HepG2 (cell line): ENCODE measurements at regions not wholly inside any gene's neighbourhood (a gene's known extent, or its start where the extent isn't known, plus 50 kb on each side); places are given as distances from the start of the nearest gene placed in this dataset.

ENCODE experiments used
- ATAC-seq: fragments of 200-7000 bp; cut with Tn5 transposase; 3 replicates; pipeline ENCODE4 v1.9.1; 2020; ENCODE audit warnings: mild to moderate bottlenecking, moderate library complexity
- BruUV-seq: library from RNA; stranded (reverse); fragments of 400-500 nt; replicated peaks from 2 replicates; lab custom pipeline; 2021; lab: Mats Ljungman, UMichigan
- CTCF ChIA-PET: fragments of 300-600 bp; formaldehyde crosslinking; extraction: SDS; loops from one replicate; lab custom pipeline; 2021; ENCODE audit warnings: low total read pairs, inconsistent platforms, low intra/inter-chr PET ratio; lab: Yijun Ruan, JAX
- POLR2A ChIA-PET: fragments of 350-600 bp; sonication (Branson Sonifier 250); formaldehyde crosslinking; loops from one replicate; lab custom pipeline; 2020; ENCODE audit warnings: antibody characterized with exemption, inconsistent platforms; lab: Yijun Ruan, JAX
- DNase-seq: peaks from one replicate; pipeline ENCODE4 v3.0.0-alpha.2; 2015; ENCODE audit warnings: low spot score
- FAIRE-seq: peaks from 3 replicates; lab custom pipeline; 2011; peaks lifted over from hg19 to GRCh38; lab: Jason Lieb, UNC
- H2AFZ ChIP-seq: one replicate; pipeline ENCODE4 v1.6.1; 2011; ENCODE audit warnings: low read length, inconsistent platforms
- H3K27ac ChIP-seq: fragments of 300-600 bp; 3 replicates; pipeline ENCODE4 v1.8.0; 2011; ENCODE audit warnings: mixed run types, mild to moderate bottlenecking, mixed read lengths, low read length, inconsistent platforms; ENCODE audit not compliant: insufficient read depth; ENCODE audit errors: extremely low read length
- H3K27me3 ChIP-seq, 2 experiments: fragments of 200-600 bp in 1 of 2; 2 replicates in 1 of 2; 3 replicates in 1 of 2; pipeline versions ENCODE4 v1.6.0 to v1.8.0; 2011; ENCODE audit warnings: low read length in 2 of 2, mild to moderate bottlenecking in 2 of 2, moderate library complexity in 2 of 2, inconsistent platforms in 1 of 2; ENCODE audit not compliant: insufficient read depth in 2 of 2, control insufficient read depth in 1 of 2
- H3K36me3 ChIP-seq, 2 experiments: fragments of 200-600 bp in 1 of 2; replicated peaks in 1 of 2; 2 replicates in 1 of 2; 3 replicates in 1 of 2; pipeline versions ENCODE4 v1.5.1 to v1.8.0; 2011; ENCODE audit warnings: low read length in 2 of 2, inconsistent platforms in 1 of 2; ENCODE audit not compliant: insufficient read depth in 2 of 2, control insufficient read depth in 1 of 2
- H3K4me1 ChIP-seq: 2 replicates; pipeline ENCODE4 v1.5.1; 2012; ENCODE audit warnings: low read length, inconsistent platforms; ENCODE audit not compliant: insufficient read depth
- H3K4me2 ChIP-seq: 2 replicates; pipeline ENCODE4 v1.6.0; 2011; ENCODE audit warnings: low read depth, low read length, inconsistent platforms
- H3K4me3 ChIP-seq, 3 experiments: fragments of 200-600 bp in 1 of 3; sonication (generic), shearing (Covaris generic) in 1 of 3; replicated peaks in 1 of 3; 2 replicates each; pipeline ENCODE4 v1.5.1; 2011 to 2016; ENCODE audit warnings: low read length in 3 of 3, inconsistent platforms in 2 of 3, low read depth in 2 of 3, mild to moderate bottlenecking in 2 of 3, control low read depth in 1 of 3, mixed read lengths in 1 of 3; ENCODE audit not compliant: insufficient read depth in 1 of 3
- H3K79me2 ChIP-seq: one replicate; pipeline ENCODE4 v1.6.1; 2011; ENCODE audit warnings: low read length, inconsistent platforms; ENCODE audit not compliant: insufficient read depth
- H3K9ac ChIP-seq: 2 replicates; pipeline ENCODE4 v1.6.0; 2011; ENCODE audit warnings: mild to moderate bottlenecking, low read depth, low read length, inconsistent platforms; ENCODE audit not compliant: insufficient read depth
- H3K9me3 ChIP-seq: 2 replicates; pipeline ENCODE4 v1.5.1; 2012; ENCODE audit warnings: mild to moderate bottlenecking, low read length
- H4K20me1 ChIP-seq: 2 replicates; pipeline ENCODE4 v1.6.0; 2011; ENCODE audit warnings: inconsistent platforms, mild to moderate bottlenecking, low read length, moderate library complexity; ENCODE audit not compliant: insufficient read depth
- AHR ChIP-seq: IDR thresholded peaks from 2 replicates; pipeline ENCODE4 v1.6.1; 2018; ENCODE audit warnings: missing genetic modification reagents, missing compliant biosample characterization
- CBFB ChIP-seq: sonication (generic); formaldehyde crosslinking; IDR thresholded peaks from 2 replicates; pipeline ENCODE4 v1.4.0; 2020; ENCODE audit warnings: missing genetic modification reagents
- CEBPB ChIP-seq: IDR thresholded peaks from 2 replicates; pipeline ENCODE4 v1.6.1; 2011; ENCODE audit warnings: low read depth, low read length, improper control_type of control experiment, borderline replicate concordance
- GLI4 ChIP-seq: sonication (generic); formaldehyde crosslinking; IDR thresholded peaks from 2 replicates; pipeline ENCODE4 v1.5.1; 2020; ENCODE audit warnings: missing genetic modification reagents, mild to moderate bottlenecking, moderate library complexity, borderline replicate concordance
- HMG20A ChIP-seq: IDR thresholded peaks from 2 replicates; pipeline ENCODE4 v1.6.1; 2016; ENCODE audit warnings: borderline replicate concordance
- HMG20B ChIP-seq: conservative IDR thresholded peaks from 2 replicates; pipeline ENCODE4 v1.6.1; 2016; ENCODE audit warnings: missing genetic modification reagents, missing compliant biosample characterization
- RAD51 ChIP-seq: fragments of 450-650 bp; IDR thresholded peaks from 2 replicates; pipeline ENCODE4 v1.6.1; 2016; ENCODE audit warnings: borderline replicate concordance
- RARA ChIP-seq: IDR thresholded peaks from 2 replicates; pipeline ENCODE4 v1.6.1; 2016; ENCODE audit warnings: missing genetic modification reagents, missing compliant biosample characterization
- RBFOX2 ChIP-seq: fragments of 200-400 bp; formaldehyde crosslinking; IDR thresholded peaks from 2 replicates; pipeline ENCODE4 v1.6.1; 2017; ENCODE audit warnings: low read depth, mild to moderate bottlenecking, low read length
- REPIN1 ChIP-seq: sonication (generic); formaldehyde crosslinking; IDR thresholded peaks from 2 replicates; pipeline ENCODE4 v1.8.0; 2022; ENCODE audit warnings: missing genetic modification reagents, low read depth, mild to moderate bottlenecking, borderline replicate concordance
- RFX3 ChIP-seq: IDR thresholded peaks from 2 replicates; pipeline ENCODE4 v1.6.1; 2016; ENCODE audit warnings: missing biosample characterization, missing genetic modification reagents
- SIX4 ChIP-seq: sonication (generic); formaldehyde crosslinking; IDR thresholded peaks from 2 replicates; pipeline ENCODE4 v1.4.0; 2020; ENCODE audit warnings: missing genetic modification reagents
- WIZ ChIP-seq: sonication (generic); formaldehyde crosslinking; IDR thresholded peaks from 2 replicates; pipeline ENCODE4 v1.5.1; 2020; ENCODE audit warnings: mild to moderate bottlenecking, missing genetic modification reagents
- ZBTB3 ChIP-seq: sonication (generic); formaldehyde crosslinking; IDR thresholded peaks from 2 replicates; pipeline ENCODE4 v1.4.0; 2020; ENCODE audit warnings: low read depth, mild to moderate bottlenecking, moderate library complexity, missing genetic modification reagents, borderline replicate concordance
- ZNF143 ChIP-seq: sonication (generic); formaldehyde crosslinking; IDR thresholded peaks from 2 replicates; pipeline ENCODE4 v1.4.0; 2020; ENCODE audit warnings: missing genetic modification reagents
- ZNF335 ChIP-seq: sonication (generic); formaldehyde crosslinking; IDR thresholded peaks from 2 replicates; pipeline ENCODE4 v1.4.0; 2020; ENCODE audit warnings: missing genetic modification reagents
- ZNF75D ChIP-seq: sonication (generic); formaldehyde crosslinking; IDR thresholded peaks from 2 replicates; pipeline ENCODE4 v1.8.1; 2023; ENCODE audit warnings: missing genetic modification reagents, mild to moderate bottlenecking, borderline replicate concordance
- WGBS: methylation state at CpG from one replicate; pipeline ENCODE4 v1.1.6; 2017; ENCODE audit warnings: low lambda C conversion rate; 5-methylcytosine and 5-hydroxymethylcytosine counted together
- in situ Hi-C: cut with HindIII; loops from 2 replicates; pipeline ENCODE4 v1.10.0; 2017; ENCODE audit warnings: low pct_unique_long_range_greater_than_20kb; ENCODE audit not compliant: extremely low pct_ligation_motif_present
- intact Hi-C: fragments of 100-400 bp; cut with micrococcal nuclease; formaldehyde crosslinking; loops from one replicate; pipeline ENCODE4 v1.10.0; 2022; ENCODE audit not compliant: unreplicated experiment
- TF ChIP-seq, protein P1 (sequence below): sonication (generic); formaldehyde crosslinking; IDR thresholded peaks from 2 replicates; pipeline ENCODE4 v1.9.0; 2022; ENCODE audit warnings: low read depth, missing genetic modification reagents
- TF ChIP-seq, protein P2 (sequence below): IDR thresholded peaks from 2 replicates; pipeline ENCODE4 v1.6.1; 2016; ENCODE audit warnings: low read depth
- TF ChIP-seq, protein P3 (sequence below): fragments of 450-650 bp; IDR thresholded peaks from 2 replicates; pipeline ENCODE4 v1.6.1; 2017
- TF ChIP-seq, protein P4 (sequence below): sonication (generic); formaldehyde crosslinking; IDR thresholded peaks from 2 replicates; pipeline ENCODE4 v1.5.0; 2020; ENCODE audit warnings: missing genetic modification reagents

DNA sequence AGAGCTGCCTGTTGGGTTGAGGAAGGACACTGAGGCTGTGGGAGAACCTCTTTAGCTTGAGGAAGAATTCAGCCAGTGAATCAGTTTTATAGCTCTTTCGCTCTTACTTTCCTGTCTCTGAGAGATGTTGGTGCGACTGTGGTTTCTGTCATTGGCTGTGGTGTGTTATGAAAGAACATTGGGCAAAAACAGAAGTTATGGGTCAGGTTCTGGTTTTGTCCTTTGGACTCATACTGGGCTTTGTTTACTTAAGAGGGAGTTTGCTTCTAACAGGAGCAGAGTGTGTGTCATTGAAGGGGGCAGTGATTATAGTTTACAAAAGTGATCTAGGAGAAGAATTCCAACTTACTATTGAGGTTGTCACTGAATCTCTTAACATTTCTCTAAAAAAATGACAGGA lies 97.0 kb downstream of the TLR5 start:
- ATAC-seq = peak; percentile 93
- ChIA-PET CTCF (no interaction called here), POLR2A (interaction anchor here (0.7 to 1.1 kb wide), 2 partner anchors 14 to 35 kb away, joined by 3 read pairs; no protein-coding TSS in a partner anchor)
- H2AFZ ChIP-seq = no peak overlapping the region
- peak; percentile 82 for DNase-seq
- WGBS = 38% methylated on average over 2 of the region's 2 CpGs
- H3K36me3 ChIP-seq = no peaks in the 10 kb centered on the region
- in situ Hi-C loops (no loop called here), intact Hi-C loops (no loop called here)
- H3K27me3 ChIP-seq = no peaks in the 10 kb centered on the region
- FAIRE-seq = peak; percentile 68
- peak overlapping the region; percentile 72 for H3K4me2 ChIP-seq
- H4K20me1 ChIP-seq = no peaks in the 10 kb centered on the region
- peak overlapping the region in 2 of 3 experiments; percentile 20 to 25; a peak in 2 of 6 replicates for H3K4me3 ChIP-seq
- BruUV-seq = no TSS peak
- peaks cover 21% of the 10 kb centered on the region for H3K9me3 ChIP-seq
- peaks cover 28% of the 10 kb centered on the region for H3K4me1 ChIP-seq
- H3K9ac ChIP-seq = peak overlapping the region; percentile 32; the same call in 1 of the 2 replicates
- H3K27ac ChIP-seq = peak overlapping the region; percentile 74
- H3K79me2 ChIP-seq = no peaks in the 10 kb centered on the region
- TF ChIP-seq ZBTB3 (CRISPR knock-in tag) = no peak
- no peak for TF ChIP-seq AHR
- TF ChIP-seq RFX3 (CRISPR knock-in tag) = no peak
- TF ChIP-seq HMG20B (CRISPR knock-in tag) = 0 out of 2 replicates have a peak, but pooled peaks have one; percentile 7
- TF ChIP-seq WIZ (CRISPR knock-in tag) = no peak
- TF ChIP-seq, protein P1, sequence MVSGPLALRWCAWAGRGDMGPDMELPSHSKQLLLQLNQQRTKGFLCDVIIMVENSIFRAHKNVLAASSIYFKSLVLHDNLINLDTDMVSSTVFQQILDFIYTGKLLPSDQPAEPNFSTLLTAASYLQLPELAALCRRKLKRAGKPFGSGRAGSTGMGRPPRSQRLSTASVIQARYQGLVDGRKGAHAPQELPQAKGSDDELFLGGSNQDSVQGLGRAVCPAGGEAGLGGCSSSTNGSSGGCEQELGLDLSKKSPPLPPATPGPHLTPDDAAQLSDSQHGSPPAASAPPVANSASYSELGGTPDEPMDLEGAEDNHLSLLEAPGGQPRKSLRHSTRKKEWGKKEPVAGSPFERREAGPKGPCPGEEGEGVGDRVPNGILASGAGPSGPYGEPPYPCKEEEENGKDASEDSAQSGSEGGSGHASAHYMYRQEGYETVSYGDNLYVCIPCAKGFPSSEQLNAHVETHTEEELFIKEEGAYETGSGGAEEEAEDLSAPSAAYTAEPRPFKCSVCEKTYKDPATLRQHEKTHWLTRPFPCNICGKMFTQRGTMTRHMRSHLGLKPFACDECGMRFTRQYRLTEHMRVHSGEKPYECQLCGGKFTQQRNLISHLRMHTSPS (CRISPR knock-in tag) = no peak
- TF ChIP-seq GLI4 = no peak
- TF ChIP-seq, protein P2, sequence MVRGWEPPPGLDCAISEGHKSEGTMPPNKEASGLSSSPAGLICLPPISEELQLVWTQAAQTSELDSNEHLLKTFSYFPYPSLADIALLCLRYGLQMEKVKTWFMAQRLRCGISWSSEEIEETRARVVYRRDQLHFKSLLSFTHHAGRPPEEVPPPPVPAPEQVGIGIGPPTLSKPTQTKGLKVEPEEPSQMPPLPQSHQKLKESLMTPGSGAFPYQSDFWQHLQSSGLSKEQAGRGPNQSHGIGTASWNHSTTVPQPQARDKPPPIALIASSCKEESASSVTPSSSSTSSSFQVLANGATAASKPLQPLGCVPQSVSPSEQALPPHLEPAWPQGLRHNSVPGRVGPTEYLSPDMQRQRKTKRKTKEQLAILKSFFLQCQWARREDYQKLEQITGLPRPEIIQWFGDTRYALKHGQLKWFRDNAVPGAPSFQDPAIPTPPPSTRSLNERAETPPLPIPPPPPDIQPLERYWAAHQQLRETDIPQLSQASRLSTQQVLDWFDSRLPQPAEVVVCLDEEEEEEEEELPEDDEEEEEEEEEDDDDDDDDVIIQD (CRISPR knock-in tag) = no peak; the same call in 1 of the 2 replicates
- TF ChIP-seq SIX4 (CRISPR knock-in tag) = peak; percentile 43; the same call in 1 of the 2 replicates
- TF ChIP-seq ZNF335 (CRISPR knock-in tag) = no peak
- TF ChIP-seq, protein P3, sequence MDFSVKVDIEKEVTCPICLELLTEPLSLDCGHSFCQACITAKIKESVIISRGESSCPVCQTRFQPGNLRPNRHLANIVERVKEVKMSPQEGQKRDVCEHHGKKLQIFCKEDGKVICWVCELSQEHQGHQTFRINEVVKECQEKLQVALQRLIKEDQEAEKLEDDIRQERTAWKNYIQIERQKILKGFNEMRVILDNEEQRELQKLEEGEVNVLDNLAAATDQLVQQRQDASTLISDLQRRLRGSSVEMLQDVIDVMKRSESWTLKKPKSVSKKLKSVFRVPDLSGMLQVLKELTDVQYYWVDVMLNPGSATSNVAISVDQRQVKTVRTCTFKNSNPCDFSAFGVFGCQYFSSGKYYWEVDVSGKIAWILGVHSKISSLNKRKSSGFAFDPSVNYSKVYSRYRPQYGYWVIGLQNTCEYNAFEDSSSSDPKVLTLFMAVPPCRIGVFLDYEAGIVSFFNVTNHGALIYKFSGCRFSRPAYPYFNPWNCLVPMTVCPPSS = no peak
- TF ChIP-seq RARA (CRISPR knock-in tag) = no peak; the same call in 1 of the 2 replicates
- TF ChIP-seq, protein P4, sequence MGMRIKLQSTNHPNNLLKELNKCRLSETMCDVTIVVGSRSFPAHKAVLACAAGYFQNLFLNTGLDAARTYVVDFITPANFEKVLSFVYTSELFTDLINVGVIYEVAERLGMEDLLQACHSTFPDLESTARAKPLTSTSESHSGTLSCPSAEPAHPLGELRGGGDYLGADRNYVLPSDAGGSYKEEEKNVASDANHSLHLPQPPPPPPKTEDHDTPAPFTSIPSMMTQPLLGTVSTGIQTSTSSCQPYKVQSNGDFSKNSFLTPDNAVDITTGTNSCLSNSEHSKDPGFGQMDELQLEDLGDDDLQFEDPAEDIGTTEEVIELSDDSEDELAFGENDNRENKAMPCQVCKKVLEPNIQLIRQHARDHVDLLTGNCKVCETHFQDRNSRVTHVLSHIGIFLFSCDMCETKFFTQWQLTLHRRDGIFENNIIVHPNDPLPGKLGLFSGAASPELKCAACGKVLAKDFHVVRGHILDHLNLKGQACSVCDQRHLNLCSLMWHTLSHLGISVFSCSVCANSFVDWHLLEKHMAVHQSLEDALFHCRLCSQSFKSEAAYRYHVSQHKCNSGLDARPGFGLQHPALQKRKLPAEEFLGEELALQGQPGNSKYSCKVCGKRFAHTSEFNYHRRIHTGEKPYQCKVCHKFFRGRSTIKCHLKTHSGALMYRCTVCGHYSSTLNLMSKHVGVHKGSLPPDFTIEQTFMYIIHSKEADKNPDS = no peak
- peak; percentile 35; the same call in 1 of the 2 replicates for TF ChIP-seq CEBPB
- TF ChIP-seq CBFB = no peak
- no peak for TF ChIP-seq ZNF143 (CRISPR knock-in tag)
- no peak for TF ChIP-seq ZNF75D (CRISPR knock-in tag)
- no peak for TF ChIP-seq RAD51
- 0 out of 2 replicates have a peak, but pooled peaks have one; percentile 23 for TF ChIP-seq REPIN1 (CRISPR knock-in tag)
- TF ChIP-seq RBFOX2 = no peak
- TF ChIP-seq HMG20A (CRISPR knock-in tag) = peak; percentile 46; the same call in 1 of the 2 replicates
